ENCODE measurements at regions not wholly inside any gene's neighbourhood (a gene's known extent, or its start where the extent isn't known, plus 50 kb on each side); places are given as distances from the start of the nearest gene placed in this dataset.

GRCh38 chr10:124236136-124236535 lies 142.7 kb upstream of the CHST15 start:
- Histone ChIP-seq H3K4me1 (no peaks in the 10 kb centered on the region), H3K27ac (no peak overlapping the region), H3K27me3 (no peaks in the 10 kb centered on the region), H3K36me3 (no peaks in the 10 kb centered on the region), H3K4me3 (no peak overlapping the region), H3K9me3 (no peaks in the 10 kb centered on the region)
- no peak for DNase-seq (ENCODE audit: extremely low spot score in 2 of 2)
- TF ChIP-seq POLR2AphosphoS5 (IDR thresholded peaks at IDR 0.05; ENCODE audit: insufficient read depth in 1 of 2, low read depth in 1 of 2) (no peak), CTCF (IDR thresholded peaks at IDR 0.05) (no peak), POLR2A (IDR thresholded peaks at IDR 0.05) (no peak)
- intact Hi-C loops (cut with DNase I), result no loop called here

GRCh38 chr10:124235232-124235631 lies 141.8 kb upstream of the CHST15 start:
- TF ChIP-seq POLR2A (IDR thresholded peaks at IDR 0.05), result no peak
- Histone ChIP-seq H3K36me3 (no peaks in the 10 kb centered on the region), H3K4me1 (no peaks in the 10 kb centered on the region), H3K4me3 (no peak overlapping the region), H3K27me3 (no peaks in the 10 kb centered on the region), H3K27ac (no peak overlapping the region), H3K9me3 (no peaks in the 10 kb centered on the region)
- intact Hi-C loops (cut with DNase I), result no loop called here
- DNase-seq (ENCODE audit: extremely low spot score in 2 of 2), result no peak

- no peaks in the 10 kb centered on the region for H3K27me3 ChIP-seq
- intact Hi-C loops (cut with DNase I), result no loop called here
- H3K27ac ChIP-seq, result no peak overlapping the region
- H3K36me3 ChIP-seq, result no peaks in the 10 kb centered on the region
- no peaks in the 10 kb centered on the region for H3K9me3 ChIP-seq
- H3K4me1 ChIP-seq, result no peaks in the 10 kb centered on the region
- no peak for DNase-seq (ENCODE audit: extremely low spot score in 2 of 2)
- TF ChIP-seq POLR2A (IDR thresholded peaks at IDR 0.05), result no peak
- no peak for TF ChIP-seq POLR2AphosphoS5 (IDR thresholded peaks at IDR 0.05; ENCODE audit: insufficient read depth in 1 of 2, low read depth in 1 of 2)
- no peak for TF ChIP-seq CTCF (IDR thresholded peaks at IDR 0.05)
- no peak overlapping the region for H3K4me3 ChIP-seq
Measured at GRCh38 chr10:124233546-124234138, 140.2 kb upstream of the CHST15 start.

- H3K9me3 ChIP-seq, result no peaks in the 10 kb centered on the region
- no peak overlapping the region for H3K27ac ChIP-seq
Measured at GRCh38 chr10:124232686-124233545, 139.5 kb upstream of the CHST15 start.

More at GRCh38 chr10:124232686-124233545, 139.5 kb upstream of the CHST15 start:
- DNase-seq (ENCODE audit: extremely low spot score in 2 of 2), result no peak
- Histone ChIP-seq H3K4me3 (no peak overlapping the region), H3K4me1 (no peaks in the 10 kb centered on the region), H3K27me3 (no peaks in the 10 kb centered on the region), H3K36me3 (no peaks in the 10 kb centered on the region)
- intact Hi-C loops (cut with DNase I), result no loop called here
- TF ChIP-seq POLR2A (IDR thresholded peaks at IDR 0.05), result no peak
- TF ChIP-seq POLR2AphosphoS5 (IDR thresholded peaks at IDR 0.05; ENCODE audit: insufficient read depth in 1 of 2, low read depth in 1 of 2), result no peak
- TF ChIP-seq CTCF (IDR thresholded peaks at IDR 0.05), result no peak
